ENCODE measurements at regions not wholly inside any gene's neighbourhood (a gene's known extent, or its start where the extent isn't known, plus 50 kb on each side); places are given as distances from the start of the nearest gene placed in this dataset.

GRCh38 chr5:100479079-100479688 lies 56.0 kb upstream of the FAM174A start:
- Mint-ChIP-seq H3K27ac (no peak overlapping the region), H3K9me3 (no peaks in the 10 kb centered on the region), H3K4me3 (no peak overlapping the region), H3K27me3 (no peaks in the 10 kb centered on the region), H3K4me1 (no peaks in the 10 kb centered on the region), H3K36me3 (ENCODE audit: low read depth) (no peaks in the 10 kb centered on the region)
- CTCF ChIA-PET: no interaction called here
- DNase-seq: no peak
- POLR2A ChIA-PET: no interaction called here

- ChIA-PET POLR2A (no interaction called here), CTCF (no interaction called here)
- Mint-ChIP-seq H3K27ac (no peak overlapping the region), H3K4me3 (no peak overlapping the region), H3K9me3 (no peaks in the 10 kb centered on the region), H3K4me1 (no peaks in the 10 kb centered on the region), H3K36me3 (ENCODE audit: low read depth) (no peaks in the 10 kb centered on the region), H3K27me3 (peaks cover 4% of the 10 kb centered on the region)
- no peak for DNase-seq
Observed at GRCh38 chr5:100472091-100472490, 63.1 kb upstream of the FAM174A start.

DNA sequence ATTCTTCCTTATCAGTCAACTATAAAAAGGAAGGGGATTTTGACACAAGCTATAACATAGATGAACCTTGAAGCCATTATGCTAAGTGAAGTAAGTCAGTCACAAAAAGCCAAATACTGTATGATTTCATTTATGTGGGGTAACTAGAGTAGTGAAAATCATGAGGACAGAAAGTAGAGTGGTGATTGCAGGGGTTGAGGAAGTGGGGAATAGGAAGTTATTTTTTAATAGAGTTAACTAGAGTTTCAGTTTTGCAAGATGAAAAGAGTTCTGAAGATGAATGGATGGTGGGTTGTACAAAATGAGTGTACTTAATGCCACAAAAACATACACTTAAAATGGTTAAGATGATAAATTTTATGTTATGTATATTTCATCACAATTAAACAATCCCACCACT lies 65.4 kb upstream of the FAM174A start:
- no peaks in the 10 kb centered on the region for H3K36me3 Mint-ChIP-seq (ENCODE audit: low read depth)
- no peaks in the 10 kb centered on the region for H3K9me3 Mint-ChIP-seq
- ChIA-PET CTCF (interaction anchor here (0.6 kb wide), 1 partner anchor 621 kb away, joined by 4 read pairs; no protein-coding TSS in a partner anchor), POLR2A (no interaction called here)
- no peaks in the 10 kb centered on the region for H3K4me1 Mint-ChIP-seq
- H3K4me3 Mint-ChIP-seq: no peak overlapping the region
- peaks cover 4% of the 10 kb centered on the region for H3K27me3 Mint-ChIP-seq
- no peak for DNase-seq
- no peak overlapping the region for H3K27ac Mint-ChIP-seq

DNA sequence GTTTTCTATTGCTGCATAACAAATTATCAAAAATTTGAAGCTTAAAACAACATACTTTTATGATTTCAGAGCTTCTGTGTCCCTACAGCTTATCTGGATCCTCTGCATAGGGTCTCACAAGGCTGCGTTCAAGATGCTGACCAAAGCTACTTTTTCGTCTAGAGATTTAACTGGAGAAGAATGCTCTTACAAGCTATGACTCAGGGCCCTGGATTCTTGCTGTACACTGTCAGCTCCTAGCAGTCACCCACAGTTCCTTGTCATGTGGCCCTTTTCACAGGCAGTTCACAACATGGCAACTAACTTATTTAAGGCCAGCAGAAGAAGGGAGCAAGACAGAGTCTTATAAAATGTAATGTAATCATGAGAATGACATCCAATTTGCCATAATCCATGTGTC lies 70.8 kb upstream of the FAM174A start:
- Mint-ChIP-seq H3K36me3 (ENCODE audit: low read depth) (no peaks in the 10 kb centered on the region), H3K27me3 (peaks cover 4% of the 10 kb centered on the region), H3K9me3 (no peaks in the 10 kb centered on the region), H3K4me1 (no peaks in the 10 kb centered on the region), H3K4me3 (no peak overlapping the region), H3K27ac (no peak overlapping the region)
- DNase-seq: no peak
- ChIA-PET CTCF (no interaction called here), POLR2A (no interaction called here)

- H3K36me3 Mint-ChIP-seq (ENCODE audit: low read depth): no peaks in the 10 kb centered on the region
- H3K9me3 Mint-ChIP-seq: no peaks in the 10 kb centered on the region
- no peaks in the 10 kb centered on the region for H3K27me3 Mint-ChIP-seq
- no peaks in the 10 kb centered on the region for H3K4me1 Mint-ChIP-seq
- ChIA-PET CTCF (no interaction called here), POLR2A (no interaction called here)
- no peak overlapping the region for H3K4me3 Mint-ChIP-seq
- no peak overlapping the region for H3K27ac Mint-ChIP-seq
- DNase-seq: no peak
Observed at GRCh38 chr5:100456615-100457014, 78.6 kb upstream of the FAM174A start.

DNA sequence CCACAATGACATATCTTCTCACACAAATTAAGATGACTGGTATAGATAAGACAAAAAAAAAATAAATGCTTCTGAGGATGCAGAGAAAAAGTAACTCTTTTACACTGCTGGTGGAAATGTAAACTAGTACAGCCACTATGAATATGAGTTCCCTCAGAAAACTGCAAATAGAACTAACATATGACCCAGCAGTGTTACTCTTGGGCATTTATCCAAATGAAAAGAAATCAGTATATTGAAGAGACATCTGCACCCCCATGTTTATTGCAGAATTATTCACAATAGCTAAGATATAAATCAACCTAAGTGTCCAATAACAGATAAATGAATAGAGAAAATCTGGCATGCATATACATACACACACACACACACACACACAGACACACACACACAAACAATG lies 83.0 kb upstream of the FAM174A start:
- no peak for DNase-seq
- ChIA-PET CTCF (interaction anchor here (0.7 kb wide), 1 partner anchor 117 kb away, joined by 4 read pairs; no protein-coding TSS in a partner anchor), POLR2A (no interaction called here)
- Mint-ChIP-seq H3K4me1 (no peaks in the 10 kb centered on the region), H3K4me3 (no peak overlapping the region), H3K36me3 (ENCODE audit: low read depth) (no peaks in the 10 kb centered on the region), H3K27me3 (peaks cover 4% of the 10 kb centered on the region), H3K9me3 (no peaks in the 10 kb centered on the region), H3K27ac (no peak overlapping the region)

GRCh38 chr5:100448111-100448528 lies 87.1 kb upstream of the FAM174A start:
- CTCF ChIA-PET: no interaction called here
- Mint-ChIP-seq H3K4me3 (no peak overlapping the region), H3K4me1 (no peaks in the 10 kb centered on the region), H3K27ac (no peak overlapping the region), H3K27me3 (peaks cover 4% of the 10 kb centered on the region), H3K9me3 (no peaks in the 10 kb centered on the region), H3K36me3 (ENCODE audit: low read depth) (no peaks in the 10 kb centered on the region)
- POLR2A ChIA-PET: no interaction called here
- DNase-seq: no peak

DNA sequence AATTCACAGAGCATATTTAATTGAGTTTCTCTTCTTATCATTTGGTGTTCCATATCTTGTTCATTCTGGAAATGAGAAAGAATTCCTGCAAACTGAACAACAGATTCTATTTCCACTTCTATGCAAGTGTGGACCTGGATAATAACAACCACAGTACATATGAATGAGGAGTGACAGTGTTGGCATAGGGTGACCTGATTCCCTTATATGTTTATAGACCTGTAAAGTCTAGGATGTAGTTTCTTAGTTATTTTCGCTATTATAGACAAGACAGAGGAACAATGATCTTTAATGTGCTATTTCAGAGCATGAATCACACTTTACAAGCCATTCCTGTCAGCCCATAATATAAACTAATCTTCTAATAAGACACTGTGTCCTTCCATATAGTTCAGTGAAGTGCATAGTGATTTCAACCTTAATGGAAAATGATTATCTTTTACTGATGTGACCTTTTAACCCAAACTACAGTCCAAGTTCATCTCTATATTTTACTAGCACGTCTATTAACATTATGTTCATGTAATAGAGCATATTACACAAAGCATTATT lies 88.2 kb upstream of the FAM174A start:
- DNase-seq: no peak
- ChIA-PET CTCF (no interaction called here), POLR2A (no interaction called here)
- no peaks in the 10 kb centered on the region for H3K4me1 Mint-ChIP-seq
- H3K27ac Mint-ChIP-seq: no peak overlapping the region
- H3K27me3 Mint-ChIP-seq: peaks cover 4% of the 10 kb centered on the region
- H3K9me3 Mint-ChIP-seq: no peaks in the 10 kb centered on the region
- no peak overlapping the region for H3K4me3 Mint-ChIP-seq
- no peaks in the 10 kb centered on the region for H3K36me3 Mint-ChIP-seq (ENCODE audit: low read depth)

DNA sequence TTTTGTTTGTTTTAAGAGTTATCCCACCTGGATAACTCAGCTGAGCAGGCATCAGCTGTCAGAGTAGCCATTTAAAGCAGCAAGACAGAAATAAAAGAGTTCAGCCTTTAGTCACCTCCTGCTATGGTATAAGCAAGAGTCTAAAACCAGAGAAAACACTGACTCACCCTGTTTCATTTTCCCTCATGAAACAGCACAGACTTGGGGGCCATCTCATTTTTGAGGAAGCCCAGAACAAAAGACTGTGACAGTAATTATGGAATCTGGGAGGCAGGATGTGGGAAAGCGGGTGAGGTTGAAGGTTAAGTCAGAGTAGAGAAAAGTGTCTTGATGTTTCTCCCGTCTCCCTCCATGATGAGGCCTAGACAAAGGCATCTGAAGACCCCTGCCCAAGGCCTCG lies 90.2 kb upstream of the FAM174A start:
- no peaks in the 10 kb centered on the region for H3K36me3 Mint-ChIP-seq (ENCODE audit: low read depth)
- no peak for DNase-seq
- H3K4me3 Mint-ChIP-seq: no peak overlapping the region
- no peaks in the 10 kb centered on the region for H3K9me3 Mint-ChIP-seq
- ChIA-PET CTCF (no interaction called here), POLR2A (no interaction called here)
- H3K27ac Mint-ChIP-seq: no peak overlapping the region
- no peaks in the 10 kb centered on the region for H3K4me1 Mint-ChIP-seq
- peaks cover 1% of the 10 kb centered on the region for H3K27me3 Mint-ChIP-seq

GRCh38 chr5:100434815-100435214 lies 100.4 kb upstream of the FAM174A start:
- Mint-ChIP-seq H3K4me3 (no peak overlapping the region), H3K4me1 (no peaks in the 10 kb centered on the region), H3K27me3 (no peaks in the 10 kb centered on the region), H3K9me3 (no peaks in the 10 kb centered on the region), H3K27ac (no peak overlapping the region), H3K36me3 (ENCODE audit: low read depth) (no peaks in the 10 kb centered on the region)
- ChIA-PET POLR2A (no interaction called here), CTCF (interaction anchor here (0.8 kb wide), 2 partner anchors 10 to 19 kb away, joined by 3 read pairs; no protein-coding TSS in a partner anchor)
- DNase-seq: no peak

DNA sequence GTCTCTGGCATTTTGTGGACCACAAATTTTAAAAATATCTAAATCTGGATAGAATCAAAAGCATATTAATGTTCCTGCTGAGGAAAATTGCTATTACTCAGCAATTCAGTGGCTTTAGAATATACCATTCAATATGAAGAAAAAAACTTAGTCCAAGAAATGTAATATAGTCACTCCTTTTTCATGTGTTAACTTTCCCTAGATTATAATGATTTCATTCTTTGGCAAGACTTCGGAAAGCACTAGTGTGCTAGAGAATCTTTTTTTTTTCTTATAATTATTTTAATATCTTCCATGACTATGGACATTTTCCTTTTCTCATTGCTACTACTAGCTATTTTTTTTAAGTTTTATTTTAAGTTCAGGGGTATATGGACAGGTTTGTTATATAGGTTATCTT lies 102.4 kb upstream of the FAM174A start:
- ChIA-PET POLR2A (no interaction called here), CTCF (interaction anchor here (1.0 kb wide), 1 partner anchor 9 kb away, joined by 3 read pairs; no protein-coding TSS in a partner anchor)
- Mint-ChIP-seq H3K4me3 (no peak overlapping the region), H3K9me3 (no peaks in the 10 kb centered on the region), H3K27ac (no peak overlapping the region), H3K27me3 (no peaks in the 10 kb centered on the region), H3K4me1 (no peaks in the 10 kb centered on the region), H3K36me3 (ENCODE audit: low read depth) (no peaks in the 10 kb centered on the region)
- no peak for DNase-seq

- no peaks in the 10 kb centered on the region for H3K36me3 Mint-ChIP-seq (ENCODE audit: low read depth)
- H3K4me3 Mint-ChIP-seq: no peak overlapping the region
- no peaks in the 10 kb centered on the region for H3K4me1 Mint-ChIP-seq
- peak; percentile 51 for DNase-seq
- POLR2A ChIA-PET: no interaction called here
- CTCF ChIA-PET: interaction anchor here (0.5 to 1.1 kb wide), 3 partner anchors 720 to 962 kb away, joined by 3 to 7 read pairs (median 4); no protein-coding TSS in a partner anchor
- no peak overlapping the region for H3K27ac Mint-ChIP-seq
- peaks cover under 1% of the 10 kb centered on the region for H3K9me3 Mint-ChIP-seq
- H3K27me3 Mint-ChIP-seq: no peaks in the 10 kb centered on the region
Observed at GRCh38 chr5:100430268-100431195, 104.6 kb upstream of the FAM174A start.

DNA sequence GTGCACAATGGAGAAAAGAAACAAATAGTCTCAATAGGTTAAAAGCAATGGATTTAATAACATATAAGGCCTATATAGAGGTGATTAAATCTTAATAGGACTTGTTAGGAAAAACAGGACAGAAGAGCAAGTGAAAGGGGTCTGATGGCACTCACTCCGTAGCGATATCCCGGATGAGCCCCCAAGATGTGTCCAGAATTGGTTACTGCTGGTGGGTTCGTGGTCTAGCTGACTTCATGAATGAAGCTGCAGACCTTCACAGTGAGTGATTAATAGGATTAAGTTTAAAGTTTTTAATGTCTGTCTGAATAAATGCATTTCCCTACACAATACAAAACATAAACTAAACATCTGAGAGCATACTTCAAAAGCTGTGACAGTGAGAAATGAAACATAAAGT lies 110.4 kb upstream of the FAM174A start:
- no peak for DNase-seq
- ChIA-PET CTCF (interaction anchor here (0.9 kb wide), 1 partner anchor 10 kb away, joined by 3 read pairs; no protein-coding TSS in a partner anchor), POLR2A (no interaction called here)
- Mint-ChIP-seq H3K36me3 (ENCODE audit: low read depth) (no peaks in the 10 kb centered on the region), H3K4me3 (no peak overlapping the region), H3K27ac (no peak overlapping the region), H3K27me3 (no peaks in the 10 kb centered on the region), H3K9me3 (peaks cover 8% of the 10 kb centered on the region), H3K4me1 (no peaks in the 10 kb centered on the region)

Measured in activated CD4-positive, alpha-beta memory T cell treated with anti-CD3 and anti-CD28 coated beads, Interleukin-2, amount 10 ng/mL, durations not matched to agents 7 days and 5 days (primary cell).